IPS-20b (cell line): ENCODE measurements at regions not wholly inside any gene's neighbourhood (a gene's known extent, or its start where the extent isn't known, plus 50 kb on each side); places are given as distances from the start of the nearest gene placed in this dataset.

Source experiments
- H3K27ac ChIP-seq: one replicate; pipeline ENCODE4 v1.5.1; 2013; ENCODE audit warnings: low read length
- H3K27me3 ChIP-seq: 2 replicates; pipeline ENCODE4 v1.6.1; 2013; ENCODE audit warnings: mild to moderate bottlenecking, low read length, inconsistent platforms; ENCODE audit not compliant: insufficient read depth
- H3K36me3 ChIP-seq: 2 replicates; pipeline ENCODE4 v1.6.1; 2013; ENCODE audit warnings: low read depth, mild to moderate bottlenecking, inconsistent platforms, low read length, moderate library complexity; ENCODE audit not compliant: insufficient read depth
- H3K4me1 ChIP-seq: 2 replicates; pipeline ENCODE4 v1.6.1; 2013; ENCODE audit warnings: mild to moderate bottlenecking, control low read depth, inconsistent platforms, low read length, moderate library complexity; ENCODE audit not compliant: insufficient read depth
- H3K4me3 ChIP-seq: 2 replicates; pipeline ENCODE4 v1.5.1; 2013; ENCODE audit warnings: mild to moderate bottlenecking, low read length, inconsistent platforms
- H3K9ac ChIP-seq: 2 replicates; pipeline ENCODE4 v1.6.1; 2013; ENCODE audit warnings: low read depth, mild to moderate bottlenecking, inconsistent platforms, low read length, moderate library complexity
- H3K9me3 ChIP-seq: 2 replicates; pipeline ENCODE4 v1.6.1; 2013; ENCODE audit warnings: mild to moderate bottlenecking, low read depth, low read length, inconsistent platforms; ENCODE audit not compliant: insufficient read depth

DNA sequence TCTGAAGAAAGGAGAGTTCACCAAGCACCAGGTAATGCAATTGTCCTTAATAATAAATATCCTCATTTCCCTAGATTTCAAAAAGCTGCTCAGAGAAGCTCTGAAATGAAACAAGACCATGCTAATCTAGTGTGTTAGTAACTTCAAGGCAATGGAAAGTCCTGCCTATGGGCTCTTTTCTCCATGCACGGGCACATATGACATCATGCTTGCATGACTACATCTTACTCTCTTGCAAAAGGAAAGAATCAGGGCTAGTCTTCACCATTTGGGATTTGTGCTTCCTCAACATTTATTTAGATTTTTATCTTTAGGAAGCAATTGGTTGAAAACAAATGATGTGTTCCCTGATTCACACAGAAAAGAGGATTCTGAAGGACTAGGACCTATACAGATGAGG, 204.0 kb upstream of the POU3F3 start:
- H3K4me1 ChIP-seq = no peaks in the 10 kb centered on the region; the same call in 1 of the 2 replicates
- H3K9me3 ChIP-seq = no peaks in the 10 kb centered on the region
- no peak overlapping the region for H3K27ac ChIP-seq
- H3K27me3 ChIP-seq = no peaks in the 10 kb centered on the region
- H3K36me3 ChIP-seq = no peaks in the 10 kb centered on the region
- no peak overlapping the region for H3K4me3 ChIP-seq
- no peak overlapping the region for H3K9ac ChIP-seq

- Histone ChIP-seq H3K27me3 (no peaks in the 10 kb centered on the region), H3K27ac (no peak overlapping the region), H3K4me1 (peaks cover 6% of the 10 kb centered on the region), H3K9ac (no peak overlapping the region), H3K9me3 (no peaks in the 10 kb centered on the region), H3K36me3 (no peaks in the 10 kb centered on the region), H3K4me3 (no peak overlapping the region)
Measured at GRCh38 chr2:104650405-104650996, 203.4 kb upstream of the POU3F3 start.

- H3K4me1 ChIP-seq = peaks cover 22% of the 10 kb centered on the region
- no peaks in the 10 kb centered on the region for H3K9me3 ChIP-seq
- H3K9ac ChIP-seq = no peak overlapping the region
- no peak overlapping the region for H3K4me3 ChIP-seq
- peaks cover 33% of the 10 kb centered on the region; the same call in 1 of the 2 replicates for H3K27me3 ChIP-seq
- no peak overlapping the region for H3K27ac ChIP-seq
- H3K36me3 ChIP-seq = no peaks in the 10 kb centered on the region
Measured at GRCh38 chr2:104654811-104655210, 199.1 kb upstream of the POU3F3 start.

GRCh38 chr2:104656571-104657163, 197.2 kb upstream of the POU3F3 start:
- Histone ChIP-seq H3K27me3 (peaks cover 40% of the 10 kb centered on the region; the same call in 1 of the 2 replicates), H3K9me3 (no peaks in the 10 kb centered on the region), H3K36me3 (no peaks in the 10 kb centered on the region), H3K4me1 (peaks cover 22% of the 10 kb centered on the region), H3K4me3 (peak overlapping the region; percentile 31; the same call in 1 of the 2 replicates), H3K9ac (no peak overlapping the region), H3K27ac (no peak overlapping the region)

DNA sequence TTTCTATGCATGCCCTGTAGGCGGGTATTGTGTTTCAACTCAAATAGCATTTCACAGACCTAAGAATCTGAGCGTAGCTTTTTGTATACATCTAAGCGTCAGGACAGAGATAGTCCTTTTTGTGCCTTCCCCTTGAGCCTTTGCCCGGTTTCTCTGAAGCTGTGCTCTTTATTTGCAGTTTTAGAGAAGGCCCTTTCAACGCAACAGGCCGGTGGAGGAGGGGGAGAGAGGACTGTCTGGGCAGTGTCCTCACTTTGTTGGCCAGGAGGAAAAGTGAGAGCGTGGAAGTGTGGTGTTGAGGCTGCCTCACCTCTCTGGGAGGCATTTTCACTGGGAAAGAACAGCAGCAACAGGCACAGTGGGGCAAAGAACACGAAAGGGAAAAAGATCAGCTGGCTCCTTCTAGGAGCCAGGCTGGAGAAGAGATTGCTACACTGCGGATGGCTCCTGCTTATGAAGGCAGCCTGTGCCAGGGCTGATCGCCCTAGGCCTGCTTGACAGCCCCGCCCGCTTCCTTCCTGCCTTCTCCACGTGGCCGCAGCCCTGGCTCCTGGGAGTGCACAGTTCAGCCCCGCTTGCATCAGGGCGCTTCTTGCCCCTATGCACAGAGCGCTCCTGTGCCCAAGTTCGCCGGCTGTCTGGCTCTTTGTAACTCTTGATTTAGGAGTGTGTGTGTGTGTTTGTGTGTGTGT, 195.6 kb upstream of the POU3F3 start:
- peak overlapping the region; percentile 1; the same call in 1 of the 2 replicates for H3K9ac ChIP-seq
- H3K4me3 ChIP-seq = peak overlapping the region; percentile 4; the same call in 1 of the 2 replicates
- H3K36me3 ChIP-seq = no peaks in the 10 kb centered on the region
- H3K27ac ChIP-seq = no peak overlapping the region
- no peaks in the 10 kb centered on the region for H3K9me3 ChIP-seq
- peaks cover 22% of the 10 kb centered on the region for H3K4me1 ChIP-seq
- H3K27me3 ChIP-seq = peaks cover 40% of the 10 kb centered on the region; the same call in 1 of the 2 replicates

- Histone ChIP-seq H3K4me3 (peak overlapping the region; percentile 54; the same call in 1 of the 2 replicates), H3K9me3 (no peaks in the 10 kb centered on the region), H3K27me3 (peaks cover 40% of the 10 kb centered on the region; the same call in 1 of the 2 replicates), H3K27ac (no peak overlapping the region), H3K36me3 (no peaks in the 10 kb centered on the region), H3K4me1 (peaks cover 22% of the 10 kb centered on the region), H3K9ac (peak overlapping the region; percentile 47; the same call in 1 of the 2 replicates)
Measured at GRCh38 chr2:104658904-104659591, 194.9 kb upstream of the POU3F3 start.

DNA sequence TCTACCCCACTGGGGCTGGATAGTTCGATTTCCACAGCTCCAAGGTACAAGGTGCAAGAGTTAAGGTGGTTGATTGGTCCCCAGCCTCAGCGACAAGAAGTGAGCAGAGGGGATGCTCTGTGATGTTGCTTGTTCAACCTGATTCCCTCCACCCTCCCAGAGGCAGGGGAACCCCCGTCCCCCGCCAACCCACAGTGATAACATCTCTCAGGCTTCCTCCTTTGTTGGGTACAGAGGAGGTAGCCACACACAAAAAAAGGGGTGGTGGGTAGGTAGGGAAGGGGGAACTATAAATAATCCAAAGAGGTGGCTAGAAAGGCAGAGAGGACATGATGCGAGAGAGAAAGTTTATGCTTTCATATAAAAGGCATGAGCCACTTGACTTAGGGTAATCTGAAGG, 192.9 kb upstream of the POU3F3 start:
- H3K9ac ChIP-seq = no peak overlapping the region
- H3K4me1 ChIP-seq = peaks cover 11% of the 10 kb centered on the region; the same call in 1 of the 2 replicates
- no peaks in the 10 kb centered on the region for H3K36me3 ChIP-seq
- peaks cover 40% of the 10 kb centered on the region; the same call in 1 of the 2 replicates for H3K27me3 ChIP-seq
- no peak overlapping the region for H3K4me3 ChIP-seq
- H3K9me3 ChIP-seq = no peaks in the 10 kb centered on the region
- no peak overlapping the region for H3K27ac ChIP-seq

DNA sequence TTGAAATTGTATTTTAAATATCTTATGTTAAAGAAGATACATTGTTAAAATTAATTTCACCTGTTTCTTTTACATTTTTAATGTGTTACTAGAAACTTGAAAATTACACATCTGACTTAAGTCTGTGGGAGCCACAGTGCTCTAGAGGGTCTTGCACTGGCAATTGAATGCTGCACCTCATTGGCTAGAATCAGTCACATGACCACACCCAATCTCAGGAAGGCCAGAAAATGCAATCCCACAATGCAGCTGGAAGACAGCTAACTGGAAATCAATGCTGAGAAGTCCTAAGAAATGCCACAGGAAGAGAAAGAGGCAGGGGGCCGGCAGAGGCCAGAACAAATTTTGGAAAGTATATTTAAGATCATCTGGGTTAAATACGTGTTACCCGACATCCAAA, 189.2 kb upstream of the POU3F3 start:
- no peaks in the 10 kb centered on the region for H3K36me3 ChIP-seq
- no peak overlapping the region for H3K4me3 ChIP-seq
- no peaks in the 10 kb centered on the region for H3K4me1 ChIP-seq
- peaks cover 9% of the 10 kb centered on the region; the same call in 1 of the 2 replicates for H3K27me3 ChIP-seq
- no peak overlapping the region for H3K9ac ChIP-seq
- no peak overlapping the region for H3K27ac ChIP-seq
- no peaks in the 10 kb centered on the region for H3K9me3 ChIP-seq

DNA sequence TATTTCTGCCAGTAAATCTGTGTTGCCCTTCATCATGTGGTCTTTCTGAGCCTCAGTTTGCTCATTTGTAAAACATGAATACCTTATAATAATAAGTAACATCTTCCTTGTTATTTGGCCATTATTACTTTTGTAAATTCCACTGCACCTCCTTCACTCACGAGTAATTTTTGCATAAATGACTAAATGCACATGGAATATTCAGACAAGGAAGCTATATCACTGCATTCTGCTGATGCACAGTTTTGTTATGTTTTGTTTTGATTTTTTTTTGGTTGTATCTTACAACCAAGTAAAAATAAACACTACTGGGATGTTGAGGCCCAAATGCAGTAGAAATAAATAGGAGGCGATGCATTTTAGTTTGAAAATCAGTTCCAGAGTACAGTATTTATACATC, 185.3 kb upstream of the POU3F3 start:
- no peak overlapping the region for H3K9ac ChIP-seq

DNA sequence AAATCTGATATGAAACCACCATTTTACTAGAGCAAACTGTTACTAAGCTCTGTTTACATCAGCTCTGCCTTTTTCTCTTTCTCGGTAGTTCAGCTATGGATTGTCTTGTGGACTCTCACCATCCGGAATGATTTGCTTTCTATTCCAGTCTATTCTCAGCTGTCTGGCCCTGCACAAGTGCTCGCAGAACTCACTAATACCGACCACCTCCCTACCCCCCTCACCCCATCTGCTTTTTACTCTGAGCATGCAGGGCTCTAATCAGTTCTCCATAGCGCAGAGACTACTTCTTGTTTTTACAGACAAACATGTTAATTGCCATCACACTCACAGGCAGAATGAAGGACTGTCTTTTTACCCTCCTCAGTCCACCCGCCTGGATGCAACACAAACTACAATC, 180.7 kb upstream of the POU3F3 start:
- Histone ChIP-seq H3K27ac (no peak overlapping the region), H3K9me3 (no peaks in the 10 kb centered on the region), H3K4me1 (0 out of 2 replicates have a peak, but pooled peaks cover 2% of the 10 kb centered on the region), H3K27me3 (no peaks in the 10 kb centered on the region), H3K4me3 (no peak overlapping the region), H3K36me3 (no peaks in the 10 kb centered on the region), H3K9ac (no peak overlapping the region)

More for the DNA sequence above, 185.3 kb upstream of the POU3F3 start:
- Histone ChIP-seq H3K36me3 (no peaks in the 10 kb centered on the region), H3K27me3 (no peaks in the 10 kb centered on the region), H3K4me3 (no peak overlapping the region), H3K27ac (no peak overlapping the region), H3K9me3 (no peaks in the 10 kb centered on the region), H3K4me1 (no peaks in the 10 kb centered on the region)

DNA sequence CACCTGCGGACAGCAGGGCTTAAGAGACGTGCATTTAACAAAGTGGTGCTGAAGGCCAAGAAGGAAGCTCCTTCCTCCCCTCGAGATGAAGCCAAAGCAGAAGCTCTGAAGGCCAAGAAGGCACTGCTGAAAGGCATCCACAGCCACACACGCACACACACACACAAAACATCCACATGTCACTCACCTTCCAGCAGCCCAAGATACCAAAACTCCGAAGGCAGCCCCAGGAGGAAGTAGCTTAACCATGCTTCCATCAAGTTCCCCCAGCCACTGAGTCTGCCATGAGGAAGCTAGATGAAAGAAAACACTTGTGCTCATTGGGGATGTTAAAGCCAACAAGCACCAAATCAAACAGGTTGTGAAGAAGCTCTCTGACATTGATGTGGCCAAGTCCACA, 175.7 kb upstream of the POU3F3 start:
- Histone ChIP-seq H3K4me3 (no peak overlapping the region), H3K36me3 (no peaks in the 10 kb centered on the region), H3K27ac (no peak overlapping the region), H3K9ac (no peak overlapping the region), H3K27me3 (no peaks in the 10 kb centered on the region), H3K9me3 (no peaks in the 10 kb centered on the region), H3K4me1 (0 out of 2 replicates have a peak, but pooled peaks cover 2% of the 10 kb centered on the region)
